ENCODE measurements at regions not wholly inside any gene's neighbourhood (a gene's known extent, or its start where the extent isn't known, plus 50 kb on each side); places are given as distances from the start of the nearest gene placed in this dataset.

DNA sequence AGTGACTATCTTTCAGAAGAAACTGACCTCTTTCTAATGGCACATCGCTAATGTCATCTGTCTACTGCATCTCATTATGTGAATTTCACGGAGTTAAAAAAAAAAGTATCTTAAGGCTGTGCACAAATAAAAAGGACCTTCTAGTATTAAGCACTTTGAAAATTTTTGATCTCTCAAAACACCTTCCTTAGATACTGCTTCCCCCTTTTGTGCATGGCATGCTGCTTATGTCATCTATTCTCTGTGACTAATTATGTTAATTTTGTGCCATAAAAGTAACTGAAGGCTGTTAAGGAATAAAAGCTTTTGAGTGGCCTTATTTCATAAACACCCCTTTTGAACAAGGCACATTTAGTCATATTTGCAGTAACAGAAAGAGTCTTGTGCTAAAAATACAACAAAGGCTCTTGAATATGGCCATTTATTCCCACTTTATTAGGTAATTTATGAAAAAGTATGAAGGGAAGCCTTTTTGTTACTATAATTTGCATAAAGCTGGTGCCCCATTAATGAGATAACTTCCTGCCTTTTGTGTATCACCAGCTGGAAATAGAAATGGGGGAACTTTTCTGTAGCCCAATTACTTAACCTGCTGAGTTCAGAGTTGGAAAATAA lies 1412.0 kb upstream of the ZEB2 start:
- Histone ChIP-seq H3K79me2 (ENCODE audit: insufficient read depth, low read length) (no peaks in the 10 kb centered on the region), H3K27ac (ENCODE audit: insufficient read length, low read depth, low read length) (no peak overlapping the region), H2BK5ac (ENCODE audit: insufficient read length, low read length) (no peak overlapping the region), H3K79me1 (ENCODE audit: insufficient read depth, low read depth, low read length, poor library complexity, severe bottlenecking) (no peaks in the 10 kb centered on the region), H3K14ac (ENCODE audit: insufficient read depth, low read length) (no peak overlapping the region), H2BK120ac (ENCODE audit: low read depth, low read length, poor library complexity, severe bottlenecking) (no peak overlapping the region), H3K23ac (ENCODE audit: insufficient read length, low read depth, low read length) (no peak overlapping the region), H4K8ac (replicated peaks; ENCODE audit: insufficient read length, low read depth, low read length) (no peak overlapping the region), H2AFZ (ENCODE audit: low read length) (no peak overlapping the region), H3K4ac (ENCODE audit: low read depth, low read length) (no peak overlapping the region), H2BK20ac (ENCODE audit: low read depth, low read length, poor library complexity, severe bottlenecking) (no peak overlapping the region), H3K18ac (ENCODE audit: insufficient read length, low read depth, low read length) (no peak overlapping the region), H3K23me2 (ENCODE audit: insufficient read length, low read depth, low read length, poor library complexity, severe bottlenecking) (no peaks in the 10 kb centered on the region), H4K5ac (ENCODE audit: insufficient read length, low read depth, low read length) (no peak overlapping the region), H3K9ac (ENCODE audit: extremely low read depth, insufficient read length, low read length) (no peak overlapping the region), H3K27me3 (ENCODE audit: insufficient read depth, low read length) (no peaks in the 10 kb centered on the region), H3K4me2 (ENCODE audit: insufficient read depth, insufficient read length, low read length) (no peak overlapping the region), H4K91ac (ENCODE audit: insufficient read length, low read depth, low read length) (no peak overlapping the region), H4K20me1 (ENCODE audit: control insufficient read depth, insufficient read depth, insufficient read length) (no peaks in the 10 kb centered on the region), H3K56ac (ENCODE audit: insufficient read length, low read depth, low read length) (no peak overlapping the region), H2AK5ac (ENCODE audit: insufficient read length, low read length) (no peak overlapping the region), H2BK15ac (ENCODE audit: low read depth, low read length) (no peak overlapping the region), H2BK12ac (ENCODE audit: insufficient read length, low read depth, low read length) (no peak overlapping the region), H3K4me1 (ENCODE audit: insufficient read depth, low read length) (no peaks in the 10 kb centered on the region), H3T11ph (ENCODE audit: low read length) (no peak overlapping the region), H3K9me3 (ENCODE audit: control insufficient read depth, low read depth, low read length) (no peaks in the 10 kb centered on the region)
- Mint-ChIP-seq H3K36me3 (ENCODE audit: insufficient read depth in 1 of 3, low read depth in 3 of 3) (peaks cover 1 to 16% (median 3%) of the 10 kb centered on the region in 3 experiments; a peak in 4 of 7 replicates), H3K27ac (peak overlapping the region in 2 of 3 experiments; percentile 76 to 83; a peak in 3 of 7 replicates), H3K4me1 (peaks cover 36 to 43% of the 10 kb centered on the region in 2 experiments), H3K9me3 (peaks cover 0 to 7% of the 10 kb centered on the region in 2 experiments; a peak in 4 of 5 replicates), H3K27me3 (ENCODE audit: low read depth) (no peaks in the 10 kb centered on the region), H3K4me3 (no peak overlapping the region)
- TF ChIP-seq, protein P1, sequence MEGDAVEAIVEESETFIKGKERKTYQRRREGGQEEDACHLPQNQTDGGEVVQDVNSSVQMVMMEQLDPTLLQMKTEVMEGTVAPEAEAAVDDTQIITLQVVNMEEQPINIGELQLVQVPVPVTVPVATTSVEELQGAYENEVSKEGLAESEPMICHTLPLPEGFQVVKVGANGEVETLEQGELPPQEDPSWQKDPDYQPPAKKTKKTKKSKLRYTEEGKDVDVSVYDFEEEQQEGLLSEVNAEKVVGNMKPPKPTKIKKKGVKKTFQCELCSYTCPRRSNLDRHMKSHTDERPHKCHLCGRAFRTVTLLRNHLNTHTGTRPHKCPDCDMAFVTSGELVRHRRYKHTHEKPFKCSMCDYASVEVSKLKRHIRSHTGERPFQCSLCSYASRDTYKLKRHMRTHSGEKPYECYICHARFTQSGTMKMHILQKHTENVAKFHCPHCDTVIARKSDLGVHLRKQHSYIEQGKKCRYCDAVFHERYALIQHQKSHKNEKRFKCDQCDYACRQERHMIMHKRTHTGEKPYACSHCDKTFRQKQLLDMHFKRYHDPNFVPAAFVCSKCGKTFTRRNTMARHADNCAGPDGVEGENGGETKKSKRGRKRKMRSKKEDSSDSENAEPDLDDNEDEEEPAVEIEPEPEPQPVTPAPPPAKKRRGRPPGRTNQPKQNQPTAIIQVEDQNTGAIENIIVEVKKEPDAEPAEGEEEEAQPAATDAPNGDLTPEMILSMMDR (conservative IDR thresholded peaks at IDR 0.05) = no peak
- no CpG with 5 or more reads among the region's 2 CpGs for WGBS (ENCODE audit: extremely low coverage, insufficient read length, low lambda C conversion rate)
- DNase-seq = no peak
